GM13976 (cell line): ENCODE measurements at regions not wholly inside any gene's neighbourhood (a gene's known extent, or its start where the extent isn't known, plus 50 kb on each side); places are given as distances from the start of the nearest gene placed in this dataset.

Experiments
- DNase-seq: peaks from one replicate; pipeline ENCODE4 v3.0.0; 2012; ENCODE audit warnings: low spot score
- CTCF ChIP-seq: IDR thresholded peaks from 2 replicates; pipeline ENCODE4 v1.5.1; 2012; ENCODE audit warnings: borderline replicate concordance, mild to moderate bottlenecking; ENCODE audit not compliant: insufficient read depth; ENCODE audit errors: extremely low read depth, missing control alignments, control extremely low read depth
- in situ Hi-C: fragments of 300-500 bp; cut with MboI; formaldehyde crosslinking; loops from one replicate; pipeline ENCODE4 v1.12.0; 2022; ENCODE audit warnings: low sequenced_read_pairs, mixed read lengths, inconsistent platforms; ENCODE audit not compliant: unreplicated experiment

GRCh38 chr12:25755136-25755970 is 202.3 kb upstream of the LMNTD1 start:
- DNase-seq = no peak
- in situ Hi-C loops = no loop called here
- no peak for TF ChIP-seq CTCF

DNA sequence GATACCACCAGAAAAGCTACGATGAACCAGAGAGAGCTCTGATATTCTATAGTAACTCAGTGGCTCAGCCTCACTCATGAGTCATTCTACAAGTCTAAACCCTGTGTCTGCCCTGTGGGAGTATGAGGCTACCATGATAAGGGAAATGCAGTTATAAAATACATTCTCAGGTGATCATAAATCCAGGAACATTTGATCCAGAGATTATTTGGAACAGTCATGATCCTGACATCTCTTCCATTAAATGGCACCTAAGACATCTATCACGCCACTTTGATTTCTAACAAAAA is 202.6 kb upstream of the RASSF8 start:
- no peak for TF ChIP-seq CTCF

GRCh38 chr12:25757037-25757665 is 201.3 kb upstream of the RASSF8 start:
- DNase-seq = no peak
- TF ChIP-seq CTCF = no peak
- in situ Hi-C loops = no loop called here

More for the DNA sequence above, 202.6 kb upstream of the RASSF8 start:
- no peak for DNase-seq
- in situ Hi-C loops = no loop called here

DNA sequence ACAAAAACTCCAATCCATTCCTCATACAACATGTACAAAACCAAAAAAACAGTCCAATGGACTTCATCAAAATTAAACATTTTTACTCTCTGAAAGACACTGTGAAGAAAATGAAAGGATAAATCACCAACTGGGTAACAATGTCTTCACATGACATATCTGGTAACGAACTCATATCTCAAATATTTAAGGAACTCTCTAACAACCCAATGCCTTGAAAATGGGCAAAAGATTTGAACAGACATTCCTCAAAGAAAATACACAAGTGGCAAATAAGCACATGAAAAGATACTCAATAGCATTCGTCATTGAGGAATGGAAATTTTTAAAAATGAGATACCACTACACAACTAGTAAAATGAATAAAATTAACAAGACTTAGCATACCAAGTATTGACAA is 198.7 kb upstream of the RASSF8 start:
- in situ Hi-C loops = no loop called here
- no peak for TF ChIP-seq CTCF
- DNase-seq = no peak

DNA sequence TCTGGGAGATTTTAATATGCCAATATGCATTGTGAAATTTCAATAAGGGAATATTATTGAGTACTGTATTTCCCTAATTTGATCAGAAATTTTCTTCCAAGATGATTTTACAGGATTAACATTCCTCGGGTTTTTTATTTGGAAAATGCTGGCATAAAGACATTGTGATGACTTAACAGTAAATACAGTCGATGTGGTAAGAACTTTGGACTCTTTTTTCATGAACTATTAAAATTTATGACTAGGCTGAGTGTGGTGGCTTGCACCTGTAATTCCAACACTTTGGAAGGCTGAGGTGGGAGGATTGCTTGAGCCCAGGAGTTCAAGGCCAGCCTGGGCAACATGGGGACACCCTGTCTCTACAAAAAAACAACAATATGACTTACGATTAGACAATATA is 197.1 kb upstream of the RASSF8 start:
- no peak for DNase-seq
- in situ Hi-C loops = no loop called here
- no peak for TF ChIP-seq CTCF

GRCh38 chr12:25764409-25764808 is 194.1 kb upstream of the RASSF8 start:
- TF ChIP-seq CTCF = no peak
- no peak for DNase-seq
- in situ Hi-C loops = no loop called here
